Psoas muscle (tissue), 7 donors: ENCODE measurements at regions not wholly inside any gene's neighbourhood (a gene's known extent, or its start where the extent isn't known, plus 50 kb on each side); places are given as distances from the start of the nearest gene placed in this dataset.

Experiments
- ATAC-seq, 4 donors: fragments of 200-7000 bp; cut with Tn5 transposase; one replicate each; pipeline ENCODE4 v1.9.1; 2020; ENCODE audit warnings: moderate library complexity in 3 of 4, mild to moderate bottlenecking in 2 of 4
- DNase-seq, 2 donors: peaks; one replicate each; pipeline ENCODE4 v3.0.0-alpha.2; 2020
- H3K27ac ChIP-seq: fragments of 200-600 bp; one replicate; pipeline ENCODE4 v1.8.0; 2022
- H3K27me3 ChIP-seq, 3 donors: fragments of 200-600 bp in 1 of 3; one replicate each; pipeline versions ENCODE4 v1.6.1 to v1.8.0; 2013 to 2022; ENCODE audit warnings: low read length in 2 of 3, mild to moderate bottlenecking in 2 of 3, moderate library complexity in 1 of 3; ENCODE audit not compliant: insufficient read depth in 3 of 3
- H3K36me3 ChIP-seq, 2 donors: fragments of 200-600 bp in 1 of 2; one replicate each; pipeline versions ENCODE4 v1.6.1 to v1.8.0; 2013 to 2022; ENCODE audit warnings: low read depth in 1 of 2, mild to moderate bottlenecking in 1 of 2, moderate library complexity in 1 of 2; ENCODE audit not compliant: insufficient read depth in 1 of 2
- H3K4me1 ChIP-seq: fragments of 200-600 bp; one replicate; pipeline ENCODE4 v1.8.0; 2022
- H3K4me3 ChIP-seq: fragments of 200-600 bp; one replicate; pipeline ENCODE4 v1.8.0; 2022; ENCODE audit warnings: mild to moderate bottlenecking
- H3K9me3 ChIP-seq: fragments of 200-600 bp; one replicate; pipeline ENCODE4 v1.8.0; 2022
- CTCF ChIP-seq: fragments of 200-600 bp; IDR thresholded peaks from one replicate; pipeline ENCODE4 v1.8.0; 2022; ENCODE audit warnings: antibody characterized with exemption
- WGBS, 3 donors: extraction: QIAGEN DNeasy Blood & Tissue Kit; methylation state at CpG; one replicate each; pipeline versions ENCODE4 v1.1.6 to v1.1.7; 2013; 5-methylcytosine and 5-hydroxymethylcytosine counted together
- intact Hi-C, 2 donors: fragments of 100-400 bp; cut with DNase I; formaldehyde crosslinking; loops; one replicate each; pipeline versions ENCODE4 v1.11.0 to v1.14.2; 2022
- donor health status: healthy with polysubstance abuse.
- donor health status: DM: no; HTN: no; CAD: no; lungs with moderate emphysema.
- donor health status: Bipolar disorder and iron deficiency.
- donor health status: healthy.
- donor health status: DM: yes; HTN: yes; CAD: no.
- donor health status: DM: no; HTN: no; CAD: no.
- donor health status: DM: yes; HTN: yes; CAD: no.

GRCh38 chr13:100808330-100809128 is 133.9 kb upstream of the TMTC4 start:
- Histone ChIP-seq H3K9me3 (no peaks in the 10 kb centered on the region), H3K36me3 (no peaks in the 10 kb centered on the region), H3K4me1 (no peaks in the 10 kb centered on the region), H3K27ac (no peak overlapping the region), H3K27me3 (peaks cover 0 to 2% (median 0%) of the 10 kb centered on the region in 3 donors), H3K4me3 (no peak overlapping the region)
- TF ChIP-seq CTCF: no peak
- intact Hi-C loops: no loop called here
- ATAC-seq (no peak), DNase-seq (no peak)
- 52 to 63% (median 52%) methylated on average over 8 of the region's 8 CpGs for WGBS, 3 donors

DNA sequence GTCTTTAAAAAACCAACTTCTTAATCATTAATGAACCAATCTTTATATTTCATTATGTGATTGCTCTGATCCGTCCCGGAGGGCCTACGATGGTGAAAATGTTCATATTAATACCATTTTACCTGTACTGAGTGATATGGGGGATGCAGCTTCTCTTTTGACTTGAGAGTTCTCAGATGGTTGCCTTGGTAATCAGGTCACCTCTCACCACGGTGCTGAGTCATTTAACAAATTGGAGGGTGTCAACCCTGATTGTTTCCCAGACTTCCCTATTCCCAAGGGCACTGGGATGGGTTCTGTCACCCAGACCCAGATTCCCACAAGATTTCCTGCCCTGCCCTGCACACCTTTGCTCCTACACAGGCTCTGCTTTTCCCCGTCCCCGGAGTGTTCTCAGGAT is 128.5 kb upstream of the TMTC4 start:
- no peak for ATAC-seq
- 61 to 78% (median 70%) methylated on average over 6 of the region's 6 CpGs for WGBS, 3 donors
- TF ChIP-seq CTCF: no peak

GRCh38 chr13:100800283-100800875 is 125.8 kb upstream of the TMTC4 start:
- Histone ChIP-seq H3K27ac (no peak overlapping the region), H3K9me3 (peaks cover 3% of the 10 kb centered on the region), H3K27me3 (peaks cover 0 to 2% (median 0%) of the 10 kb centered on the region in 3 donors), H3K4me1 (no peaks in the 10 kb centered on the region), H3K4me3 (no peak overlapping the region), H3K36me3 (no peaks in the 10 kb centered on the region)
- intact Hi-C loops: no loop called here
- ATAC-seq: no peak
- TF ChIP-seq CTCF: no peak
- WGBS, 3 donors: 74 to 84% (median 77%) methylated on average over 8 of the region's 8 CpGs
- no peak for DNase-seq

More for the DNA sequence above, 128.5 kb upstream of the TMTC4 start:
- intact Hi-C loops: no loop called here
- Histone ChIP-seq H3K36me3 (no peaks in the 10 kb centered on the region), H3K27me3 (peaks cover 0 to 2% (median 0%) of the 10 kb centered on the region in 3 donors), H3K27ac (no peak overlapping the region), H3K4me1 (no peaks in the 10 kb centered on the region), H3K9me3 (no peaks in the 10 kb centered on the region), H3K4me3 (no peak overlapping the region)
- no peak for DNase-seq

DNA sequence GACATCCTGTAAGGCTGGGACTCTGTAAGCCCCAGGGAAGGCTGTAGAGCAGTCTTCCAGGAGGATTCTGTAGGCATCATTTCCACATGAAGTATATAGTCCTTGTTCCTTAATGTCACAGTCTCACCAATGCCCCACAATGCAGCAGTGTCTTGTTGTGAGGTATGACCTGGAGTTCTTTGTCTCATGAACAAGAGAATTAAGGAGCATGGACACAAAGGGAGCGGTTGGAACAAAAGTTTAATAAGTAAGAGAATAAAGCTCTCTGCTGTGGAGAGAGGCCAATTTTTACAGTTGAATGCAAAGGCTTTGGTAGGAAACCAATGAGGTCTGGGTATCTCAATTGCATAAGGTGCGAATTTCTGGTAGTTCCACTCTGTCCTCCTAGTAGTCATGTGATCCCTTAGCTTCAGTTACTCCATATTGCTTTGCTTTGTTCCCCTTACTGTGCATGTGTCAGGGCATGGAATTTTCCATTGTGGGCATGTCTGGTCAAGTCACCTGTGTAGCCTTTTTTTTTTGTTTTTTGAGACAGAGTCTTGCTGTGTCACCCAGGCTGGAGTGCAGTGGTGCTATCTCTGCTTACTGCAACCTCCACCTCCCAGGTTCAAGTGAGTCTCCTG is 124.3 kb upstream of the TMTC4 start:
- intact Hi-C loops: no loop called here
- no peak overlapping the region for H3K27ac ChIP-seq
- no peak for ATAC-seq
- H3K4me1 ChIP-seq: no peaks in the 10 kb centered on the region
- DNase-seq: no peak
- H3K4me3 ChIP-seq: no peak overlapping the region
- H3K9me3 ChIP-seq: peaks cover 6% of the 10 kb centered on the region
- no peaks in the 10 kb centered on the region for H3K27me3 ChIP-seq
- no peak for TF ChIP-seq CTCF
- no peaks in the 10 kb centered on the region for H3K36me3 ChIP-seq
- 79 to 89% (median 88%) methylated on average over 2 of the region's 2 CpGs for WGBS, 3 donors
